ENCODE measurements at regions not wholly inside any gene's neighbourhood (a gene's known extent, or its start where the extent isn't known, plus 50 kb on each side); places are given as distances from the start of the nearest gene placed in this dataset.

DNA sequence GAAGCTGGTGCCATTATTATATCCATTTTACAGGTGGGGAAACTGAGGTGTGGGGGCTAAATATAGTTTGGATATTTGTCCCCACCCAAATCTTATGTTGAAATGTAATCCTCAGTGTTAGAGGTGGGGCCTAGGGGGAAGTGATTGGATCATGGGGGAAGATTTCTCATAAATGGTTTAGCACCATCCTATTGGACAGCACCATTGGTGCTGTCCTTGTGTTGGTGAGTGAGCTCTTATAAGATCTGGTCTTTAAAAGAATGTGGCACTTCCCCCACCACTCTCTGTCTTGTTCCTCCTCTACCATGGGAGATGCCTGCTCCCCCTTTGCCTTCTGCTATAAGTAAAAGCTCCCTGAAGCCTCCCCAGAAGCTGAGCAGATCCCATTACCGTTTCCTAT is 119.8 kb upstream of the SEC14L1 start:
- TF ChIP-seq, protein P1, sequence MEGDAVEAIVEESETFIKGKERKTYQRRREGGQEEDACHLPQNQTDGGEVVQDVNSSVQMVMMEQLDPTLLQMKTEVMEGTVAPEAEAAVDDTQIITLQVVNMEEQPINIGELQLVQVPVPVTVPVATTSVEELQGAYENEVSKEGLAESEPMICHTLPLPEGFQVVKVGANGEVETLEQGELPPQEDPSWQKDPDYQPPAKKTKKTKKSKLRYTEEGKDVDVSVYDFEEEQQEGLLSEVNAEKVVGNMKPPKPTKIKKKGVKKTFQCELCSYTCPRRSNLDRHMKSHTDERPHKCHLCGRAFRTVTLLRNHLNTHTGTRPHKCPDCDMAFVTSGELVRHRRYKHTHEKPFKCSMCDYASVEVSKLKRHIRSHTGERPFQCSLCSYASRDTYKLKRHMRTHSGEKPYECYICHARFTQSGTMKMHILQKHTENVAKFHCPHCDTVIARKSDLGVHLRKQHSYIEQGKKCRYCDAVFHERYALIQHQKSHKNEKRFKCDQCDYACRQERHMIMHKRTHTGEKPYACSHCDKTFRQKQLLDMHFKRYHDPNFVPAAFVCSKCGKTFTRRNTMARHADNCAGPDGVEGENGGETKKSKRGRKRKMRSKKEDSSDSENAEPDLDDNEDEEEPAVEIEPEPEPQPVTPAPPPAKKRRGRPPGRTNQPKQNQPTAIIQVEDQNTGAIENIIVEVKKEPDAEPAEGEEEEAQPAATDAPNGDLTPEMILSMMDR (conservative IDR thresholded peaks at IDR 0.05 in 1 of 2, IDR thresholded peaks at IDR 0.05 in 1 of 2; ENCODE audit: extremely low read depth in 1 of 2, insufficient read depth in 1 of 2, low read depth in 1 of 2, low read length in 2 of 2): no peak
- TF ChIP-seq EZH2 (IDR thresholded peaks at IDR 0.05; ENCODE audit: borderline replicate concordance, low read length): no peak

All from mammary epithelial cell (primary cell).